NCI-H69 (cell line): ENCODE measurements at regions not wholly inside any gene's neighbourhood (a gene's known extent, or its start where the extent isn't known, plus 50 kb on each side); places are given as distances from the start of the nearest gene placed in this dataset.
"Not testable (repeated sequence)": the region's sequence is repeated elsewhere in the genome, so short reads cannot be mapped to it uniquely, and the experiment has no call there.

Source experiments
- DNase-seq: peaks from one replicate; lab custom pipeline; 2025; lab: John Stamatoyannopoulos, UW

- no peak for DNase-seq
These were observed 274.9 kb downstream of the CPXCR1 start for GRCh38 chrX:89021964-89022363.

GRCh38 chrX:89033723-89034122, 286.7 kb downstream of the CPXCR1 start:
- DNase-seq, result no peak

- no peak for DNase-seq
These were observed 287.7 kb downstream of the CPXCR1 start for GRCh38 chrX:89034679-89035078.

GRCh38 chrX:89053223-89053622, 306.2 kb downstream of the CPXCR1 start:
- DNase-seq, result no peak

GRCh38 chrX:89099587-89099986, 352.6 kb downstream of the CPXCR1 start:
- not testable (repeated sequence) for DNase-seq

- no peak for DNase-seq
These were observed 378.0 kb downstream of the CPXCR1 start for GRCh38 chrX:89124985-89125384.
